HEK293 (cell line): ENCODE measurements at regions not wholly inside any gene's neighbourhood (a gene's known extent, or its start where the extent isn't known, plus 50 kb on each side); places are given as distances from the start of the nearest gene placed in this dataset.

Source experiments
- CTCF ChIA-PET: fragments of 350-600 bp; formaldehyde crosslinking; extraction: SDS; loops from one replicate; lab custom pipeline; 2021; ENCODE audit warnings: antibody characterized with exemption; lab: Yijun Ruan, JAX
- POLR2A ChIA-PET: fragments of 300-600 bp; formaldehyde crosslinking; extraction: SDS; loops from one replicate; lab custom pipeline; 2020; ENCODE audit warnings: antibody characterized with exemption, inconsistent platforms; lab: Yijun Ruan, JAX
- H3K27ac ChIP-seq: fragments of 200-500 bp; sonication (Bioruptor generic); 2 replicates; pipeline ENCODE4 v1.5.1; 2014; ENCODE audit warnings: low read depth, low read length, control low read depth, inconsistent platforms; ENCODE audit errors: extremely low read depth
- H3K36me3 ChIP-seq, 2 experiments: fragments of 200-500 bp in 1 of 2; sonication (Bioruptor generic) in 1 of 2; 1 replicate in 1 of 2; 2 replicates in 1 of 2; pipeline ENCODE4 v1.5.1; 2014 to 2017; ENCODE audit warnings: inconsistent platforms in 2 of 2, low read length in 2 of 2; ENCODE audit not compliant: control insufficient read depth in 2 of 2, insufficient read depth in 1 of 2
- H3K4me1 ChIP-seq: fragments of 200-500 bp; sonication (Bioruptor generic); 2 replicates; pipeline ENCODE4 v1.5.1; 2014; ENCODE audit warnings: mild to moderate bottlenecking, low read length, inconsistent platforms; ENCODE audit not compliant: control insufficient read depth, insufficient read depth
- H3K4me3 ChIP-seq: 2 replicates; pipeline ENCODE4 v1.5.1; 2011; ENCODE audit warnings: low read depth, mild to moderate bottlenecking, control low read depth, low read length, moderate library complexity
- H3K9me3 ChIP-seq: fragments of 200-500 bp; sonication (Bioruptor generic); 2 replicates; pipeline ENCODE4 v1.5.1; 2014; ENCODE audit warnings: low read depth, low read length, inconsistent platforms; ENCODE audit not compliant: control insufficient read depth, insufficient read depth
- HOXC10 ChIP-seq: sonication (generic); formaldehyde crosslinking; IDR thresholded peaks from 2 replicates; pipeline ENCODE4 v1.8.1; 2023; ENCODE audit warnings: mild to moderate bottlenecking, missing genetic modification reagents
- OVOL3 ChIP-seq: fragments of 450-650 bp; formaldehyde crosslinking; IDR thresholded peaks from 2 replicates; pipeline ENCODE4 v1.5.1; 2016; ENCODE audit warnings: missing biosample characterization, missing genetic modification characterization
- PBX3 ChIP-seq: sonication (generic); formaldehyde crosslinking; IDR thresholded peaks from 2 replicates; pipeline ENCODE4 v1.8.1; 2022; ENCODE audit warnings: mild to moderate bottlenecking, moderate library complexity, missing genetic modification reagents
- PRDM4 ChIP-seq: fragments of 450-650 bp; formaldehyde crosslinking; IDR thresholded peaks from 2 replicates; pipeline ENCODE4 v1.5.1; 2017; ENCODE audit warnings: missing biosample characterization, missing genetic modification characterization
- PRDM6 ChIP-seq: fragments of 450-650 bp; formaldehyde crosslinking; IDR thresholded peaks from 2 replicates; pipeline ENCODE4 v1.5.1; 2017; ENCODE audit warnings: missing biosample characterization, missing genetic modification characterization
- SALL2 ChIP-seq: fragments of 450-650 bp; formaldehyde crosslinking; IDR thresholded peaks from 2 replicates; pipeline ENCODE4 v1.5.0; 2017; ENCODE audit warnings: missing biosample characterization, mild to moderate bottlenecking, missing genetic modification characterization, borderline replicate concordance
- SETDB1 ChIP-seq: IDR thresholded peaks from one replicate; pipeline ENCODE4 v1.6.1; 2017; ENCODE audit warnings: mild to moderate bottlenecking, low read length, moderate library complexity, mixed read lengths; ENCODE audit not compliant: insufficient read length
- SP2 ChIP-seq: fragments of 450-650 bp; formaldehyde crosslinking; IDR thresholded peaks from 2 replicates; pipeline ENCODE4 v1.5.1; 2016; ENCODE audit warnings: missing biosample characterization, missing genetic modification characterization
- SP7 ChIP-seq: fragments of 450-650 bp; formaldehyde crosslinking; IDR thresholded peaks from 2 replicates; pipeline ENCODE4 v1.5.1; 2016; ENCODE audit warnings: missing biosample characterization, missing genetic modification characterization
- WT1 ChIP-seq: fragments of 450-650 bp; formaldehyde crosslinking; IDR thresholded peaks from 2 replicates; pipeline ENCODE4 v1.5.1; 2016; ENCODE audit warnings: missing biosample characterization, missing genetic modification characterization
- YY2 ChIP-seq: fragments of 450-650 bp; formaldehyde crosslinking; IDR thresholded peaks from 2 replicates; pipeline ENCODE4 v1.5.1; 2016; ENCODE audit warnings: missing biosample characterization, missing genetic modification characterization
- ZNF138 ChIP-seq: fragments of 450-650 bp; formaldehyde crosslinking; IDR thresholded peaks from 2 replicates; pipeline ENCODE4 v1.5.1; 2016; ENCODE audit warnings: missing biosample characterization, missing genetic modification characterization, borderline replicate concordance
- ZNF155 ChIP-seq: fragments of 450-650 bp; formaldehyde crosslinking; IDR thresholded peaks from 2 replicates; pipeline ENCODE4 v1.5.1; 2016; ENCODE audit warnings: missing biosample characterization, missing genetic modification characterization
- ZNF174 ChIP-seq: fragments of 450-650 bp; formaldehyde crosslinking; IDR thresholded peaks from 2 replicates; pipeline ENCODE4 v1.5.0; 2017; ENCODE audit warnings: missing biosample characterization, mild to moderate bottlenecking, missing genetic modification characterization
- ZNF175 ChIP-seq: fragments of 450-650 bp; formaldehyde crosslinking; IDR thresholded peaks from 2 replicates; pipeline ENCODE4 v1.5.1; 2016; ENCODE audit warnings: missing biosample characterization, missing genetic modification characterization
- ZNF211 ChIP-seq: fragments of 450-650 bp; formaldehyde crosslinking; IDR thresholded peaks from 2 replicates; pipeline ENCODE4 v1.5.1; 2016; ENCODE audit warnings: low read depth, missing biosample characterization, missing genetic modification characterization
- ZNF398 ChIP-seq: fragments of 450-650 bp; formaldehyde crosslinking; IDR thresholded peaks from 2 replicates; pipeline ENCODE4 v1.5.1; 2017; ENCODE audit warnings: missing biosample characterization, missing genetic modification characterization
- ZNF529 ChIP-seq: fragments of 450-650 bp; formaldehyde crosslinking; IDR thresholded peaks from 2 replicates; pipeline ENCODE4 v1.5.1; 2017; ENCODE audit warnings: missing genetic modification characterization, missing biosample characterization; ENCODE audit not compliant: insufficient replicate concordance
- ZNF548 ChIP-seq: fragments of 450-650 bp; formaldehyde crosslinking; IDR thresholded peaks from 2 replicates; pipeline ENCODE4 v1.5.1; 2016; ENCODE audit warnings: missing biosample characterization, missing genetic modification characterization
- ZNF558 ChIP-seq: fragments of 450-650 bp; formaldehyde crosslinking; IDR thresholded peaks from 2 replicates; pipeline ENCODE4 v1.5.1; 2016; ENCODE audit warnings: missing biosample characterization, missing genetic modification characterization
- ZNF664 ChIP-seq: fragments of 450-650 bp; formaldehyde crosslinking; IDR thresholded peaks from 2 replicates; pipeline ENCODE4 v1.5.1; 2016; ENCODE audit warnings: missing biosample characterization, missing genetic modification characterization
- ZNF677 ChIP-seq: fragments of 450-650 bp; IDR thresholded peaks from 2 replicates; pipeline ENCODE4 v1.5.0; 2018; ENCODE audit warnings: missing biosample characterization, mild to moderate bottlenecking, missing genetic modification characterization, moderate library complexity
- ZNF692 ChIP-seq: fragments of 450-650 bp; formaldehyde crosslinking; IDR thresholded peaks from 2 replicates; pipeline ENCODE4 v1.5.1; 2016; ENCODE audit warnings: missing biosample characterization, missing genetic modification characterization
- ZNF701 ChIP-seq: fragments of 450-650 bp; formaldehyde crosslinking; IDR thresholded peaks from 2 replicates; pipeline ENCODE4 v1.5.1; 2016; ENCODE audit warnings: missing biosample characterization, missing genetic modification characterization
- ZSCAN4 ChIP-seq: fragments of 450-650 bp; formaldehyde crosslinking; IDR thresholded peaks from 2 replicates; pipeline ENCODE4 v1.5.1; 2017; ENCODE audit warnings: missing biosample characterization, missing genetic modification characterization

GRCh38 chr7:95675016-95675415 lies 78.7 kb upstream of the PDK4 start (continued):
- TF ChIP-seq ZNF692 (tag by site-specific recombination) (no peak), SP2 (tag by site-specific recombination) (no peak), HOXC10 (CRISPR knock-in tag) (no peak), ZNF677 (tag by site-specific recombination) (no peak), SALL2 (tag by site-specific recombination) (no peak), ZNF398 (no peak)

- Histone ChIP-seq H3K27ac (no peak overlapping the region), H3K36me3 (no peaks in the 10 kb centered on the region), H3K9me3 (no peaks in the 10 kb centered on the region), H3K4me1 (no peaks in the 10 kb centered on the region), H3K4me3 (no peak overlapping the region)
- POLR2A ChIA-PET = no interaction called here
- TF ChIP-seq ZNF174 (tag by site-specific recombination) (no peak), PRDM4 (tag by site-specific recombination) (no peak), SP7 (tag by site-specific recombination) (no peak), ZNF155 (tag by site-specific recombination) (no peak)
- CTCF ChIA-PET = interaction anchor here (0.6 to 2.8 kb wide), 3 partner anchors 13 to 1776 kb away, joined by 3 to 17 read pairs (median 11); no protein-coding TSS in a partner anchor
These were observed 77.8 kb upstream of the PDK4 start for GRCh38 chr7:95674101-95674500.

- no peak overlapping the region for H3K4me3 ChIP-seq
- H3K9me3 ChIP-seq = no peaks in the 10 kb centered on the region
- no peaks in the 10 kb centered on the region for H3K36me3 ChIP-seq
- CTCF ChIA-PET = interaction anchor here (0.6 to 2.8 kb wide), 3 partner anchors 9 to 145 kb away, joined by 4 to 17 read pairs (median 4); no protein-coding TSS in a partner anchor
- POLR2A ChIA-PET = no interaction called here
- H3K4me1 ChIP-seq = no peaks in the 10 kb centered on the region
- no peak overlapping the region for H3K27ac ChIP-seq
- TF ChIP-seq ZNF664 (tag by site-specific recombination) = no peak
- no peak for TF ChIP-seq SETDB1
- TF ChIP-seq ZNF558 (tag by site-specific recombination) = no peak
- TF ChIP-seq ZNF529 (tag by site-specific recombination) = no peak
- TF ChIP-seq OVOL3 (tag by site-specific recombination) = no peak
- no peak for TF ChIP-seq ZNF211 (tag by site-specific recombination)
- TF ChIP-seq ZNF548 (tag by site-specific recombination) = no peak
- TF ChIP-seq YY2 (tag by site-specific recombination) = no peak
- TF ChIP-seq PRDM6 (tag by site-specific recombination) = no peak
- TF ChIP-seq ZSCAN4 (tag by site-specific recombination) = no peak
- no peak for TF ChIP-seq ZNF138 (tag by site-specific recombination)
- TF ChIP-seq ZNF701 (tag by site-specific recombination) = no peak
- TF ChIP-seq ZNF175 = no peak
- TF ChIP-seq WT1 (tag by site-specific recombination) = no peak
- no peak for TF ChIP-seq PBX3 (CRISPR knock-in tag)
These were observed 76.1 kb upstream of the PDK4 start for GRCh38 chr7:95672434-95672833.
